ENCODE measurements at regions not wholly inside any gene's neighbourhood (a gene's known extent, or its start where the extent isn't known, plus 50 kb on each side); places are given as distances from the start of the nearest gene placed in this dataset.
"Not testable (repeated sequence)": the region's sequence is repeated elsewhere in the genome, so short reads cannot be mapped to it uniquely, and the experiment has no call there.

- no peak for DNase-seq
Observed at GRCh38 chr17:77038884-77039555, 101.7 kb upstream of the SEC14L1 start.

- peak; percentile 74 for DNase-seq
Observed at GRCh38 chr17:77042476-77043231, 98.1 kb upstream of the SEC14L1 start.

GRCh38 chr17:77045441-77046041, 95.2 kb upstream of the SEC14L1 start:
- DNase-seq, result no peak

GRCh38 chr17:77049440-77049839, 91.3 kb upstream of the SEC14L1 start:
- no peak for DNase-seq

GRCh38 chr17:77050901-77051300, 89.9 kb upstream of the SEC14L1 start:
- DNase-seq, result not testable (repeated sequence)

- peak; percentile 32 for DNase-seq
Observed at GRCh38 chr17:77054936-77055335, 85.8 kb upstream of the SEC14L1 start.

GRCh38 chr17:77055453-77055852, 85.3 kb upstream of the SEC14L1 start:
- no peak for DNase-seq

- no peak for DNase-seq
Observed at GRCh38 chr17:77058016-77058415, 82.8 kb upstream of the SEC14L1 start.

GRCh38 chr17:77061669-77062068, 79.1 kb upstream of the SEC14L1 start:
- DNase-seq, result no peak

GRCh38 chr17:77064598-77064997, 76.2 kb upstream of the SEC14L1 start:
- no peak for DNase-seq

GRCh38 chr17:77066165-77066564, 74.6 kb upstream of the SEC14L1 start:
- no peak for DNase-seq

GRCh38 chr17:77066726-77067409, 73.9 kb upstream of the SEC14L1 start:
- peak; percentile 73 for DNase-seq

- no peak for DNase-seq
Observed at GRCh38 chr17:77068915-77069314, 71.9 kb upstream of the SEC14L1 start.

- DNase-seq, result no peak
Observed at GRCh38 chr17:77070888-77071279, 69.9 kb upstream of the SEC14L1 start.

- no peak for DNase-seq
Observed at GRCh38 chr17:77071925-77072490, 68.8 kb upstream of the SEC14L1 start.

- DNase-seq, result peak; percentile 60
Observed at GRCh38 chr17:77072670-77073069, 68.1 kb upstream of the SEC14L1 start.

GRCh38 chr17:77074681-77075080, 66.1 kb upstream of the SEC14L1 start:
- no peak for DNase-seq

GRCh38 chr17:77076124-77076830, 64.5 kb upstream of the SEC14L1 start:
- peak; percentile 79 for DNase-seq

- peak; percentile 92 for DNase-seq
Observed at GRCh38 chr17:77083531-77083930, 57.2 kb upstream of the SEC14L1 start.

GRCh38 chr17:77085926-77086432, 54.8 kb upstream of the SEC14L1 start:
- peak; percentile 90 for DNase-seq

- DNase-seq, result peak; percentile 94
Observed at GRCh38 chr17:77086433-77087010, 54.2 kb upstream of the SEC14L1 start.

All from NCI-H146 (cell line).